ENCODE measurements at regions not wholly inside any gene's neighbourhood (a gene's known extent, or its start where the extent isn't known, plus 50 kb on each side); places are given as distances from the start of the nearest gene placed in this dataset.

DNA sequence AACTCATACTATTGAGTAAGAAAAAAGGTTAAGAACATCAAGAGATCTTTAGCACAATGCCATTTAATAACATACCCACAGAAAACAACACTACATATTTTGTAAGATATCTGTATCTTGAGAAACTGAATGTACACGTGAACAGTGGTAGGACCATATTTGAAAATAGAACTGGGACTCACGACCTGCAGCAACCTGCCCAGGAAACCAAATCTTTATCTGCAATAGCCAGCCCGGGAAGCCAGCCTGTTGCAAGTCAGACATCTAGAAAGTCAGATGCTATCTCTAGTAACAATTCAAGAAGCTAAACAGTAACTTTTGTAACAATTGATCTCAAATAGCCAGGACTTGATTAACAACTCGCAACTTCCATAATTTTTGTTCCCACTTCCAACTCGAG is 52.6 kb upstream of the SOD3 start:
- TF ChIP-seq, protein P1, sequence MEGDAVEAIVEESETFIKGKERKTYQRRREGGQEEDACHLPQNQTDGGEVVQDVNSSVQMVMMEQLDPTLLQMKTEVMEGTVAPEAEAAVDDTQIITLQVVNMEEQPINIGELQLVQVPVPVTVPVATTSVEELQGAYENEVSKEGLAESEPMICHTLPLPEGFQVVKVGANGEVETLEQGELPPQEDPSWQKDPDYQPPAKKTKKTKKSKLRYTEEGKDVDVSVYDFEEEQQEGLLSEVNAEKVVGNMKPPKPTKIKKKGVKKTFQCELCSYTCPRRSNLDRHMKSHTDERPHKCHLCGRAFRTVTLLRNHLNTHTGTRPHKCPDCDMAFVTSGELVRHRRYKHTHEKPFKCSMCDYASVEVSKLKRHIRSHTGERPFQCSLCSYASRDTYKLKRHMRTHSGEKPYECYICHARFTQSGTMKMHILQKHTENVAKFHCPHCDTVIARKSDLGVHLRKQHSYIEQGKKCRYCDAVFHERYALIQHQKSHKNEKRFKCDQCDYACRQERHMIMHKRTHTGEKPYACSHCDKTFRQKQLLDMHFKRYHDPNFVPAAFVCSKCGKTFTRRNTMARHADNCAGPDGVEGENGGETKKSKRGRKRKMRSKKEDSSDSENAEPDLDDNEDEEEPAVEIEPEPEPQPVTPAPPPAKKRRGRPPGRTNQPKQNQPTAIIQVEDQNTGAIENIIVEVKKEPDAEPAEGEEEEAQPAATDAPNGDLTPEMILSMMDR (conservative IDR thresholded peaks at IDR 0.05; ENCODE audit: low read depth, low read length), result no peak
- no peak for TF ChIP-seq EZH2 (IDR thresholded peaks at IDR 0.05; ENCODE audit: borderline replicate concordance, low read depth, low read length, poor library complexity, severe bottlenecking)

Measured in A673 (cell line).